Fibroblast of villous mesenchyme (primary cell): ENCODE measurements at regions not wholly inside any gene's neighbourhood (a gene's known extent, or its start where the extent isn't known, plus 50 kb on each side); places are given as distances from the start of the nearest gene placed in this dataset.

Experiments
- DNase-seq: peaks from one replicate; pipeline ENCODE4 v3.0.0-alpha.2; 2010; ENCODE audit warnings: low read depth
- H3K4me3 ChIP-seq: 2 replicates; pipeline ENCODE4 v1.5.1; 2011; ENCODE audit warnings: low read depth, mild to moderate bottlenecking, low read length
- CTCF ChIP-seq: IDR thresholded peaks from 2 replicates; pipeline ENCODE4 v1.5.1; 2012; ENCODE audit warnings: low read depth, mild to moderate bottlenecking, low read length; ENCODE audit not compliant: insufficient read depth

- no peak overlapping the region for H3K4me3 ChIP-seq
- no peak for DNase-seq
- no peak for TF ChIP-seq CTCF
Observed at GRCh38 chr4:1470393-1470670, 64.1 kb upstream of the NKX1-1 start.

- DNase-seq = no peak
- no peak overlapping the region for H3K4me3 ChIP-seq
- no peak for TF ChIP-seq CTCF
Observed at GRCh38 chr4:1469607-1470392, 63.6 kb upstream of the NKX1-1 start.

GRCh38 chr4:1469043-1469442 lies 62.8 kb upstream of the NKX1-1 start:
- H3K4me3 ChIP-seq = no peak overlapping the region
- DNase-seq = no peak
- TF ChIP-seq CTCF = no peak

- no peak for TF ChIP-seq CTCF
- no peak overlapping the region for H3K4me3 ChIP-seq
- DNase-seq = no peak
Observed at GRCh38 chr4:1467581-1468458, 61.6 kb upstream of the NKX1-1 start.

- no peak for DNase-seq
- no peak overlapping the region for H3K4me3 ChIP-seq
- no peak for TF ChIP-seq CTCF
Observed at GRCh38 chr4:1466863-1467165, 60.6 kb upstream of the NKX1-1 start.

GRCh38 chr4:1466034-1466862 lies 60.0 kb upstream of the NKX1-1 start:
- no peak for TF ChIP-seq CTCF
- DNase-seq = no peak
- no peak overlapping the region for H3K4me3 ChIP-seq
